ENCODE measurements at regions not wholly inside any gene's neighbourhood (a gene's known extent, or its start where the extent isn't known, plus 50 kb on each side); places are given as distances from the start of the nearest gene placed in this dataset.

GRCh38 chr4:153151535-153152455 lies 52.4 kb upstream of the TRIM2 start:
- H3K4me1 ChIP-seq, result peaks cover 14 to 27% (median 18%) of the 10 kb centered on the region in 3 donors
- H3K4me3 ChIP-seq, result peak overlapping the region; percentile 31 to 65 (median 54)
- no peak overlapping the region for H3K27ac ChIP-seq
- no peak for DNase-seq
- 33 to 56% methylated on average over 14 to 23 of the region's 31 CpGs for WGBS, 2 donors
- TF ChIP-seq POLR2A (IDR thresholded peaks at IDR 0.05) (no peak), CTCF (IDR thresholded peaks at IDR 0.05) (no peak)
- H3K36me3 ChIP-seq, result no peaks in the 10 kb centered on the region
- intact Hi-C loops (cut with DNase I), result no loop called here
- peaks cover 0 to 40% (median 0%) of the 10 kb centered on the region in 4 donors for H3K27me3 ChIP-seq
- no peaks in the 10 kb centered on the region for H3K9me3 ChIP-seq

- TF ChIP-seq CTCF (IDR thresholded peaks at IDR 0.05) (no peak), POLR2A (IDR thresholded peaks at IDR 0.05) (no peak)
- no peaks in the 10 kb centered on the region for H3K36me3 ChIP-seq
- H3K27ac ChIP-seq, result peak overlapping the region in 3 of 4 donors; percentile 6 to 30 (median 28)
- peaks cover 0 to 49% (median 0%) of the 10 kb centered on the region in 4 donors for H3K27me3 ChIP-seq
- intact Hi-C loops (cut with DNase I), result no loop called here
- H3K4me3 ChIP-seq, result peak overlapping the region; percentile 31 to 65 (median 54)
- peaks cover 14 to 27% (median 18%) of the 10 kb centered on the region in 3 donors for H3K4me1 ChIP-seq
- H3K9me3 ChIP-seq, result no peaks in the 10 kb centered on the region
- no peak for DNase-seq
- 1% methylated on average over 9 to 22 of the region's 44 CpGs for WGBS, 2 donors
Observed at GRCh38 chr4:153152501-153153338, 51.5 kb upstream of the TRIM2 start.

- no peak for DNase-seq
- WGBS, 2 donors, result 1 to 2% methylated on average over 9 to 22 of the region's 56 CpGs
- intact Hi-C loops (cut with DNase I), result no loop called here
Observed at GRCh38 chr4:153153339-153153871, 50.8 kb upstream of the TRIM2 start.

More at GRCh38 chr4:153153339-153153871, 50.8 kb upstream of the TRIM2 start:
- Histone ChIP-seq H3K36me3 (no peaks in the 10 kb centered on the region), H3K27me3 (peaks cover 0 to 52% (median 0%) of the 10 kb centered on the region in 4 donors), H3K27ac (peak overlapping the region in 3 of 4 donors; percentile 6 to 30 (median 28)), H3K4me3 (peak overlapping the region; percentile 31 to 65 (median 54)), H3K4me1 (peaks cover 14 to 27% (median 18%) of the 10 kb centered on the region in 3 donors), H3K9me3 (no peaks in the 10 kb centered on the region)
- TF ChIP-seq POLR2A (IDR thresholded peaks at IDR 0.05), result no peak
- no peak for TF ChIP-seq CTCF (IDR thresholded peaks at IDR 0.05)

Measured in esophagus squamous epithelium (tissue), 5 donors.